ENCODE measurements at regions not wholly inside any gene's neighbourhood (a gene's known extent, or its start where the extent isn't known, plus 50 kb on each side); places are given as distances from the start of the nearest gene placed in this dataset.

DNA sequence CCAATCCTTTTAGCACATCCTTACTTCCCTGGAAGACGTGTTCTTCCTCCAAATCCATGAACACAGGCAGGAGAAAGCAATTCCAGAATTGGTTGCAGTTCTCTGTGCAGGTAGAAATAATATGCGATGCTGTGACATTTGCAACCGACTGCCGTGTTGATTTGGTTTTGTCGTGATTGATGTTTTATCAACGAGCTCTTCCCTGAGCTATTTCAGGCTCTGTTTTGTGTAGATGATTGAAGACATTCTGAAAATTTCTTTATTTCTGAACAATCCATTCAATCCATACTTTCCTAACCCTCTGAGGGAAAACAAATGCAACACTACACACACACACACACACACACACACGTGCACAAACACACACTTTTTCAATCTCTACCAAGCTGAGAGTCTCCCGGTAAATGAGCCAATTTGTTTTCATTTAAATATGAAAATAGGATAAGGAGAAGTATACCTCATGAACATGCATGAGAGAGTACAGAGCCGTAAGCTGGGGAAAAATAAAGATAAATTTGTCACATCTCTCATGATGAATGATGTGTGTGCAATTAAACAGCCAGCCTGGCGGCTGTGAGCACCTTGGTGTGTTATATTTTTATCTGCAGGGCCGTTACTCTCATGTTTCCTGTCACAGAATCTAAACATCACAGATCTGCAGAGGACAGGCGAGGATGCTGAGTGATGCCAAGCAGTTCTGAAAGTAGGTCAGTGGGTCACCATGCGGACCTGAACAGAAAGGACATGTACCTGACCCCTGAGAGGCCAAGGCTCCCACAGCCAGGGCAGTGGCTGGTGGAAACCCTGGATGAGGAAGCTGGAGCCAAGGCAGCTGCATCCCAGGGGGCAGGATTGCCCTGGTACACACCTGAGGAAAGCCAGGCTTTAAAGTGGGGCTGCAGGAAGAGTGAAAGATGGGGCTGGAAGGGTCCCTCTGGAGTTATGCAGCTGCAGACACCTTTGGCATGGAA is 64.8 kb downstream of the PDCL3 start:
- no peak for DNase-seq

DNA sequence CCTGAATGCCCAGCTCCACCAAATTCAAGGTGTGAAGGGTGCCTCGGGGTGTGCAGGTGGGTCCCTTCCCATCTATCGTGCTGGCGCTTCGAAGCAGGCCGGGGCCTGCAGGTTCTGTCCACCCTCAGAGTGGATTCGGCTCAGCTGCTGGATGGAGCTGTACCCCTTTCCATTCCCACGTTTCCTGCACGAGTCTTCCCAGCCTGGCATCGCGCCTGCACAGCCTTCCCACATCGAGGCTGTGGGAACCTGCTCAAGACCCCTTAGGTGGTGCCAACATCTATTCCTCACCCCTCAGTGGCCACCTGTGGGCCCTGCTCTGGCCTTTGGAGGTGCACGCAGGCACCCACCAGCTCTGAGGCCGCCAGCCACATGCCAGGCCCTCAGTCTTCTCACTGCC is 65.7 kb downstream of the PDCL3 start:
- no peak for DNase-seq

DNA sequence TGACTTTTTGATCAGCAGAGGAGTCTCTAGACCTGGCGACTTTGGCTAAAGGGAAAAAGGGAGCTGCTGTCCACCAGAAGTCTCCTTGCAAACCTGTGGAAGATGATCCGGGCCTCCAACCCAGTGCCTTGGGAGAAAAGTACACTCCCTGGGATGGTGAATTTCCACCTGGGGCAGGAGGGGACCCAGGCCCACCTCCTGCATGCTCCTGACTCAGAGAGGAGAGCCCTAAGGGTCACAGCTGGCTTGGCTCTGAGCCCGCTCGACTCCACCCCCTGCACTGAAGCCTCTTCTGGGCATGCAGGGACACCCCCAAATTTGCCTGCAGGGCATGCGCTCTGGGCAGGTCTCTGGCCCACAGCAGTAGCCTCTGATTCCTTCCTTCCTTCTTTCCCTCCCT is 66.5 kb downstream of the PDCL3 start:
- DNase-seq: no peak

DNA sequence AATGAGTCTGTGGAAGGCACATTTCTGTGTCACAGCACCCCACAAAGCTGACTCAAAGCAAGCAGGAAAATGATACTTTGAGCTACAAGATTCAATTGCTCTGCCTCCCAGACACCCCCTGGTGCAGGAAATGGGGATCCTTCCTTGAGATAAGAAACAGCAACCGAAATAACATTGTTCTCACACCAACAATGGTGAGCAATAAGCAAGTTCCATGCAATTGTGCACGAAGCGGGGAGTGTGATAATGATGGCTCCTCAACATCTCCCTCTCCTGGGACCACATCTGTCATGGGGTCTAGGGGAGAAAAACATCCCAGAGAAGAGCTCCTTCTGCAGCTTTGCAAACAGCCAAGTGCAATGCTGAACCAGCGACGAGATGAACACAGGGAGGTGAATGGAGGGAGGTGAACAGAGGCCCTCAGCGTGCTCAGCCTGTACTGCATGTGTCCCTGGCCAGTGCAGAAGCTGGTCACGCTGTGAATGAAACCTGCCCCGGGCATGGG is 67.7 kb downstream of the PDCL3 start:
- DNase-seq: no peak

DNA sequence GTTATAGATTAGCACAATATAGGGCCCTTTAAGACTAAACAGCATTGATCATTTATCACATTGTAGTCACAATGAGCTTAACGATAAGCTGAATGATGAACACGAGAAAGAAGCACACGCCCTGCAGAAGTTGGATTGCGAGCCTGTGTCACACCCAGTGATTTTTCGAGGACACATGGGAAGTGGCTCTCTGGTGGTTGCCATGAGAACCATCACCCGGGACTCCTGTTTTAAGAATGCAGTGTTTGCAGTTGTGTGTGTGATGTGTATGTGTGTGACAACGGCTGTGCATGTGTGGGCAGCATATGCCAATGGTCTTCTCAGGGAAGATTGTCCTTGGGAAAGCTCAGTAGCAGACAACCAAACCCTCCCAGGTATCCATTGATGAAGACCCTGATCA is 69.2 kb downstream of the PDCL3 start:
- no peak for DNase-seq

DNA sequence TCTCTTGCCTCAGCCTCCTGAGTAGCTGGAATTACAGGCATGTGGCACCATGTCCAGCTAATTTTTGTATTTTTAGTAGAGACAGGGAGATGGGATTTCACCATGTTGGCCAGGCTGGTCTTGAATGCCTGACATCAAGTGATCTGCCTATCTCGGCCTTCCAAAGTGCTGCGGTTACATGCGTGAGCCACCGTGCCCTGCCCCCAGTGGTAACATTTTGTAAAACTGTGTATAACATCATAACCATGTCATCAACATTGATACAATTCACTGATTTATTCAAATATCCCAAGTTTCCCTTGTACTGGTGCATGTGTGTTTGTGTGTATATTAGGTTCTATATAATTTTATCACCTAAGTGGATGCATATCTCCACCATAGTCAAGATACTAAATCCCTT is 70.0 kb downstream of the PDCL3 start:
- DNase-seq: no peak

DNA sequence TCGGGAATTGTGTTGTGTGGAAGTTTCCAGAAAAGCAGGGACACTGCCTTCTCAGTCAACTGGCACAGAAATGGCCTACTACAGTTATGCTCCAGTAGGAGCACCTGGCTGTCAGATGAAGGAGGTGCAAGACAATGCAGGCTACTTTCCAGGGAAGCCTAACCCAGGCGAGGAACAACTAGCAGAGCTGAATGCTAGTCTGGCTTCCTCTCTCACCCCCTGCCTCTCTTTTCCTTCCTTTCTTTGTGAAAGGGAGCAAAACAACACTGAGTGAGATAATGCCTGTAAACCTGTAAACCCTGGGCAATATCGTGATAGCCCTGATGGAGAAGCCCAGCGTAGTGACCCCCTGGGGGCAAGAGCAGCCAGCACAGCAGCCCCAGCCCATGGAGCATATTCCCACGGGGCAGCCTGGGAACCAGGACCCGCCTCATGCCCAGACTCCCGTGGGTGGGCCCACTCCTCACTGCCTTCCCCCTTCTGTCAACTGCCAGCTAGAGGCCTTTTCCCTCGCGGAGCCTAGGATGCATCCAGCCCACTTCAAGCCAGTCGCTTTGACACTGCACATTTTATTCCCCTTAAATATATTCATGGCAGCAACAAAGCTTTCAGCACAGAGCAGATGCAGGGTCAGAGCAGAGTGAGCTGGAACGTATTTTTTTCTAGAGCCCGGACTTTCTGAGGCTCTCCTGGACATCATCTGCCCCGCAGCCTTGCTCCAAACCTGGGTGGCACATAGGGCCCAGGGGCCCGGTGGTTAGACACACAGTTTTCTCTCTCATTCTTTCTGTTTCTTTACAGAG is 77.0 kb downstream of the PDCL3 start:
- DNase-seq: no peak

DNA sequence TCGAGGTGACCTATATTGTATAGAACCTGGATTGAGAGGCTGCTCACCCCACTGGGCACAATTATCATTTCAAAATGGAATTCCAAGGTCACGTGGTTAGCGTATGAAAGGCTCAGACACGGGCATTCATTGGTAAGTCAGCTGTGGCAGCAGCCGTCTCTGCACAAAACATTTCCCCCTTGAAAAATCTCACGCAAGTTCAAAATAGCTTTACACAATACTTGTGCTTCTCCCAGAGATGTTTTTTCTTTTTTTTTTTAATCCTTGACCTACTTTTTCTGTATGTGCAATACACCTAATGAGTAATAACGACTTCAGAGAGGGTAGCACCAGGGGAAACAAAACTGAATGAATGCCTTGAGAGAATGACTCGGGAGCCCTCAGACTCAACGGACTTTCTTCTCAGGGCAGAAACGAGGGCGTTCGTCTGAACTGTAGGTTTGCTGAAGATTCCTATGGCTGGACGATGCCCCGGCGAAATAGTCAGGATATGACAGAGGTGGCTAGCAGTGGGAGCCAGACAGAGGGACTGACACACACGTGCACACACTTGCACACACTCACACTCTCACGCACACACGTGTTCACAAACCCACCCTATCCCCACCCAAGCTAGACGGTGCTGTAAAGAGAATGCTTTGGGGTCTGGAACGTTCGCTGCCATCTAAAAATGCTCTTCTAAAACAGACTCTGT is 77.8 kb downstream of the PDCL3 start:
- DNase-seq: no peak

DNA sequence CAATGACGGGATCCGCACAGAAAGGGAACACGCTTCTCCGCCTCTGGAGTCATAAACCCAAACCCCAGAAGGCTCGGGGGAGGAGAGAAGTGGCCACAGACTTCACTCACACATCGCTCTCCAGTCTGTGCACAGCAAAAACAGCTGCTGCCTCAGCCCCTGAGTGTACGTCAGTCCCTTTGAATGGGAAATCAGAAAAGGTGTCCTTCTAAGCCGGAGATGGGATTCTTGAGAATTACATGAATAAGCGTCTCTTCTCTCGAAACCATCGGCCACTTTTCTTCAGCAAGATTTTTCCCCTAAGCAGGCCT is 78.3 kb downstream of the PDCL3 start:
- no peak for DNase-seq

DNA sequence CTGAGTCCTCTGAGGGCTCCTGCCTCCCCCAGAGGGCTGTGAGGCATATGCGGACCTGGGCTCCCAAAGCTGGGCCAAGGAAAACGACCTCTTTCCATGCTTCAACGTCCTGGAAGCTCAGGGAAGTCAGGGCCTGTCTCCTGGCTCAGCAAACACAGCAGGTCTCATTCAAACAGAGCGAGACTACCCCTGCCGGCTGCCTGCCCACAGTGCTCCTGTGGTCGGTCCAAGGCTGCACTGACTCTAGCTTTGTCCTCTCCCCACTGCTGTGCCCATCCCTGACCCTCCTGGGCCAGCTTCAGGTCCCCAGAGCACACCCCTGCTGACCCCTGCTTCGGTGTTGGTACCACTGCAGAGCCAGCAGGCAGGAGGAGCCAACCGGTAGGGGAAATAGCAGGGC is 79.6 kb downstream of the PDCL3 start:
- DNase-seq: no peak

DNA sequence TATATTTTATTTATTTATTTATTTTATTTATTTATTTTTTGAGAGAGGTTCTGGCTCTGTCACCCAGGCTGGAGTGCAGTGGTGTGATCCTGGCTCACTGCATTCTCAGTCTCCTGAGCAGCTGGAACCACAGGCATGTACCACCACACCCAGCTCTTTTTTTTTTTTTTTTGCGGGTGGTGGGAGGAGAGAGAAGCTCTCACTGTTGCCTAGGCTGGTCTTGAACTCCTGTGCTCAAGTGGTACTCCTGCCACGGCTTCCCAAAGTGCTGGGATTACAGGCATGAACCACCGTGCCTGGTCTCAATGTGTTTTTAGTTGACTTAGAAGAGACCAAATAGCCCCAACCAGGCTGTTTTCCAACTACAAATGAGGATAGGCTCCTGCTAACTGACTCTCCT is 80.7 kb downstream of the PDCL3 start:
- no peak for DNase-seq

DNA sequence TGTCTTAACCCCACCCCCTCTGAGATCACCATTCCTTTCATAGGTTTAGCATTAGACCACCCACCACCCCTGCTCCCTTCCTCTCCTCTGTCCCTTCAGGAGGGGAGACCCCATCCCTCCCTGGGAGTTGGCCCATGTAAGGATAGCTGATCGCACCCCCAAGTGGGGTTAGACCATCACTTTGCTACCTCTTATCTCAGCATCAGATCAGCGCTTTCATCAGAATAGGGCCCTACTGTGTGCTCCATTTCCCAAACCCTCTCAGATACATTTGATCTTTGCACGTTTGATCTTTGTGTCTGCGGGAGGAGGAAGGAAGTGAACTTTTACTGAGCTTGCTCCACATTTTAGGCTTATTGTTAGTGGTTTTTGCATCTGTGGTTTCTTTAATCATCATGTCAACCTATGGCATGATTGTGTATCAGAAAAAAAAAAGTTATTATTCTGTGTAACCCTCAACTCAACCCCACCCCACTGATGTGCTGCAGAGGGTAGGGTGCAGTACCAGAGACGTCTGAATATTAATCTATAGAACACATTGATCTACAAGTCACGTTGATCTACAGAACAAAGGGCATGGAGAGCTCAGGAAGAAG is 81.2 kb downstream of the PDCL3 start:
- no peak for DNase-seq

DNA sequence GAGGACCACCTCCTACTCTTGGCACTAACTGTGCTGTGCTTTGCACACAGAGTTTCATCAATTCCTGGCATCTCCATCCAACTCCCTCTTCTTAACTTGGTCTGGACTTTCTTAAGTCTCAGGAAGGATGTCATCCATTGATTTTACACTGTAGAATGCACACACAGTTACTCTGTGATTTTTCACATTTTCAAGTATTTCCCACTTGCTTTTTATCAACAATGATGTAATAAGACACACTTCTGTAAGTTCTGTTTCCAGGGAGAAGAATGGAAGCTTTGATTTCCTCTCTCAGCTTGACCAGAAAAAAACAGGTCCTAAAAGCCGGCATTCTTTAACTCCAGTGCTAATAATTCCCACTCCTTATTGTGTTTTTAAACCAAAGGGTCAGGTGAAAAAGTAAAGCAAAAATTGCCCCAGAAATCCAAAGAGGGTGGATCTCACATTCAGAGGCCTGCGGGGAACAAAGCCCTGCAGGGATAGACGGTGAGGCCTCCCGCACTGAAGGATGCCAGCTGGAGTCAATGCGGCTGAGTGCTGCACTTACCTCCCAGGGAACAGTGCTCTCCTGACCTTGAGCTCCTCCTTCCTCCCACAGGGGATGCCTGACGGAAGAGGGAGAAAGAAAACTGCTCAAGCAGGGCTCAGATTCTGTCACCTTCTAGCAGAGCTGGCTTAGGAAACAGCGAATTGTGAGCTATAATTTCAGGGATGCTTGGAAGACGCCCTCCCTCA is 83.1 kb downstream of the PDCL3 start:
- no peak for DNase-seq

DNA sequence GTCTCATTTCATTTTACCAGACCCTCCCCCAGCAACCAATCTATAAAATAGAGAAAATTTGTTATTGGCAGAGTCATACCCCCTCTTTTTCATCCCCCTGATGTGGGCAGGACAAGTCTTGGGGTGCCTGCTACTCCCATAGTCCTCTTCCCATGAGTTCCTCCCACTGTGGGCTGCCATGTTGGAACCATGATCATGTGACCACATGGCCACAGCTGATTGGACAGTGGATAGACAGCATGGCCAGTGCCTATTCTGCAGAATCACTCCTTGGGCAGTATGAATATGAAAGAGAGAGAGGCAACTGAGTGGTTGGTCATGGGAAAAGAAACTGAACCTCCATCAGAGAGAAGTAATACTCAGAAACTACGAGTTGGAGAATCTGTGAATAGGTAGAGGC is 84.9 kb downstream of the PDCL3 start:
- no peak for DNase-seq

DNA sequence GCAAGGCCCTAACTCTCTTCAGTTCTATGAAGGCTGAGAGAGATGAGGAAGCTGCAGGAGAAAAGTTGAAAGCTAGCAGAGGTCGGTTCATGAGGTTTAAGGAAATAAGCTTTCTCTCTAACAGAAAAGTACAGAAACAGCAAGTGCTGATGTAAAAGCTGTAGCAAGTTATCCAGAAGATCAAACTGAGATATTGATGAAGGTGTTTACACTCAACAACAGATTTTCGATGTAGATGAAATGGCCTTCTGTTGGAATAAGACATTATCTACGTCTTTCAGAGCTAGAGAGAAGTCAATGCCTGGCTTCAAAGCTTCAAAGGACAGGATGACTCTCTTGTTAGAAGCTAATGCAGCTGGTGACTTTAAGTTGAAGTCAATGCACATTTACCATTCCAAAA is 87.4 kb downstream of the PDCL3 start:
- DNase-seq: no peak

DNA sequence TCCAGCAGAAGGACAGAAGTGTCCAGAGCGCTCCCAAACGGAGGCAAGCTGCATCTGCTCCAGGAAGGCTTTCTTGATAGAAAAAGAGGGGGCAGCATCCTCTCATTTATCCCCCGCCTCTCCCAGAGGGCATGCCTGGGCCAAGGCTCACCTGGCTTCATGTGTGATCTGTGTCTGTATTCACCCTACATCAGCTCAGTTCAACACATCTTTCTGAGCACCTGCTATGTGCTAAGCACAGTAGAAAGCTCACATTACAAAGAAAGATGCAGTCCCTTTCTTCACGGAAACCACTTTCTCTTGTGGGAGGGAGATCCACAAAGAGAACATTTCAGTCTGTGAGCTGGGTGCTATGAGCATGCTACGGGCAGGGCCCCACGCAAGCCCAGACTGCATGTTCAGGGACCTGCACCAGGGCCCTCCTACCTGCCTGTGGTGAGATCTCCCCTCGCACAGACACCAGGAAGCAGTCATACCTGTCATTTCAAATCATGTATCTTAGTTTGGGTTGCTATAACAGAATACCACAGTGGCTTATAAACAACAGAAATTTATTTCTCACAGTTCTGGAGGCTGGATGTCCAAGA is 90.7 kb downstream of the PDCL3 start:
- no peak for DNase-seq

DNA sequence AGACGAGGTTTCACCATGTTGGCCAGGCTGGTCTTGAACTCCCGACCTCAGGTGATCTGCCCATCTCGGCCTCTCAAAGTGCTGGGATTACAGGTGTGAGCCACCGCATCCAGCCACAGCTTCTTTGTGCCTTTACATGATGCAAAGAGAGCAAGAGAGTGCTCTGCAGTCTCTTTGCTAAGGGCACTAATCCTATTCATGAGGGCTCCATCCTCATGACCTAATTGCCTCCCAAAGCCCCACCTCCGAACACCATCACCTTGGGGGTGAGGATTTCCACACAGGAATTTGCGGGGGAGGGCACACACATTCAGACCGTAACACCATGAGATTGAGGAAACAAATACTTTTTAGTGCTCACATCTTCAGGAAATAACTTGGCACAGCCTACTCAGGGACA is 91.8 kb downstream of the PDCL3 start:
- no peak for DNase-seq

DNA sequence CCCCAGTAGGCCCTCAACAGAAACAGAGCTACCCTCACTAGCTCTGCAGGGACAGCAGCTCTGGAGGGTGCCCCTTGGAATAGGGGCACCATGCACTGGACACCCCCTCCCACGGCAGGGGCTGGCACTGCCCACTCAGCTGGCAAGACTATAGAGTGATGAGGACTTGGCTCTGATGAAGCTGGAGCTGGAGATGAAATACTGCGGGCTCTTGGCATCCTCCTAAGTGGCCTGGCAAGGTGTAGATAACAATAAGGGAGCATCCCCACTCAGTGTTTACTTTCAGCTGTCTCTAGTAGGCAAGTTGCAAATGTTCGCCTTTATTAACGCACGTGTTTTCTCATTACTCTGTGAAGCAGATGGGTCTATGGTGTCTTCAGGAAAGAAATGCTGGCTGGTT is 92.7 kb downstream of the PDCL3 start:
- DNase-seq: no peak

DNA sequence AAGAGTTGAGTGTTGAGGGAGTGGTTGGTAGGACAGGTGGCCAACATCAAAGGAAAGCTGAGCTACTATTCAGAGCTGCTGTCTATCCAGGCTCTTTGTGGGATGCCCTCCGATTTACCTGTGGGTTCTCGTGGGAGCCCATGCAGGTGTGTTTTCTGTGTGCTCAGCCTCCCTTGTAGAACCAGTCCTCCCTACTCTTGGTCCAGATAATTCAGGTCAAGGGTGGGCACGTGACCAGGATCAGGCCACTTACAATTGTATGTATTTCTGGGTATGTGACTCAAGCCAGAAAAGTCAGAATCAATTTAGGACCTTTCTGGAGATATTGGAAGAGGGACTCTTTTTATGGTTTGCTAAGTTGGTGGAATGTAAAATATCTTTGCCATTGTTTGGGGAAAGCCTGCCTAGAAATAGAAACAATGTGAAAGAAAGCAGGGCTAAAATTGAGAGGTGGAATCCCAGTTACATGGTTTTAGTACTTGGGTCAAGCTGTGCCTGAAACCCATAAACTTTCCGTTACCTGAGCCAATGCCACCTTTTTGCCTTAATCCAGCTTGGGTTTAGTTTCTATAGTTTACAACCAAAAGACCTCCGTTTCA is 93.2 kb downstream of the PDCL3 start:
- DNase-seq: no peak

DNA sequence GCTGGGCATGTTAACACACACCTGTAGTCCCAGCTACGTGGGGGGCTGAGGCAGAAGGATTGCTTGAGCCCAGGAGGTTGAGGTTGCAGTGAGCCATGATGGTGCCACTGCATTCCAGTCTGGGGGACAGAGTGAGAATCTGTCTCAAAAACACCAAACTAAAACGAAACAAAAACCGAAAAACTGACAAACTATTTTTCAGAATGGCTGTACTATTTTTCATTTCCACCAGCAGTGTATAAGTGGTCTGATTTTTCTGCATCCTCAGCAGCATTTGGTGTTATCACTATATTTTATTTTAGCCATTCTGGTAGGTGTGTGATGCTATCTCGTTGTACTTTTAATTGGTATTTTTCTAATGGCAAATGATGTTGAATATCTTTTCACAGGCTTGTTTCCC is 95.2 kb downstream of the PDCL3 start:
- DNase-seq: no peak

DNA sequence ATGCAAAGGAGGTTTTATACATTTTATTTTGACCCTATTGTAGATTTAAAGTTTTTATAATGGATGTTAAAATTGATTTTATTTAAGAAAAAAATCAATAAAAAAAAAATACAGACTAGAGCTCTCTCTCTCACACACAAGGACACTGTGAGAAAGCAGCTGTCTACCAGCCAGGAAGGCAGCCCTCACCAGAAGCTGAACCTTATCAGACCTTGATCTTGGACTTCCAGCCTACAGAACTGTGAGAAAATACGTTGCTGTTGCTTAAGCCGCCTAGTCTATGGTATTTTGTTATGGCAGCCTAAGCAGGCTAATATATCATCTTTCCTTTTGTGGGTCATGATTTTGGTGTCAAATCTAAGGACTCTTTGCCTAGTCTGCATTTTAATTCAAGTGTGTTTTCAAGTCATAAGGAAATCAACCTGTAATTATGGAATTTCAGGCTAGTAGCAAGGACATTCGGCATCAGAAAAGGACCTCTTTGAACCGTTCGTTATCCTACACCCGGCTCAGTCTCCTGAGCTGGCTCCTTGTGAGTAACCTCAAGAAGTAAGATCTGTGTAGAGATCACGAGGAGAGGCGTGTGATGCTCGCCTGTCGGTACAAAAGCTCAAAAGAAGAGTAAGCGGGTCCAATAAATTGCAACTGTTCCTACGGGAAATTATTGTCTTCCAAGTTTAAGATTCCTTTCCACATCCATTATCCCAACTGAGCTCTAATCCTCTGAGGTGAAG is 98.2 kb downstream of the PDCL3 start:
- no peak for DNase-seq

Measured in NCI-H69 (cell line).